NCI-H69 (cell line): ENCODE measurements at regions not wholly inside any gene's neighbourhood (a gene's known extent, or its start where the extent isn't known, plus 50 kb on each side); places are given as distances from the start of the nearest gene placed in this dataset.

Experiments used
- DNase-seq: peaks from one replicate; lab custom pipeline; 2025; lab: John Stamatoyannopoulos, UW

- no peak for DNase-seq
Measured at GRCh38 chr12:73187765-73188164, 915.6 kb downstream of the TRHDE start.

DNA sequence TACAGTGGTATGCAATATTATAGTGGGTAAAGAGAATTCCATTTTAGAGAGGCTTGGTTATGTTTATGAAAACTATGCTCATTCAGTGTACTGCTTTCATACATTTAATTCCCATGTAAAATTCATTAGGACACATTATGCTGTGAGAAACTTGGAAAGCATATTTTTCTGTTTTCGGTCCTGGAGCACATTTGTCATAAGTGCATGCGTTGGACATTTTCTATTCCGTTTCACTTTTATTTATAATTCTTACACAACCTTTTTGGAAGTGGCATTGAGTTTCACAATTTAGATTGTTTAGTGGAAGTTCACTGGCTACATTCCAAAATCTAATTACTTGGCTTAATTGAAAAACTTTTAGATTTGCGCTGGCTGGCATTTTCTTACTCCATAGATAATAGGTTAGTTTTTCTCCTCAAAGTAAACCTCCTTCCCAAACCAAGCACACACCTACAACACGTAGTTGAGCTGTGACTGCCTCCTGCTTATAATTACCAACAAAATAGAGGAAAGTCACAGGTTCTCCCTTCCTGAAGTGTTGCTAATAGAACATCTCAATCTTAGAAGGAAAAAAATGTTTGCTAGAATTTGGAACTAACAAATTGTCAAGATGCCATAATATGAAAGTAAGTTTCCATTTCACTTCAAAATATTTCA, 938.5 kb downstream of the TRHDE start:
- no peak for DNase-seq

DNA sequence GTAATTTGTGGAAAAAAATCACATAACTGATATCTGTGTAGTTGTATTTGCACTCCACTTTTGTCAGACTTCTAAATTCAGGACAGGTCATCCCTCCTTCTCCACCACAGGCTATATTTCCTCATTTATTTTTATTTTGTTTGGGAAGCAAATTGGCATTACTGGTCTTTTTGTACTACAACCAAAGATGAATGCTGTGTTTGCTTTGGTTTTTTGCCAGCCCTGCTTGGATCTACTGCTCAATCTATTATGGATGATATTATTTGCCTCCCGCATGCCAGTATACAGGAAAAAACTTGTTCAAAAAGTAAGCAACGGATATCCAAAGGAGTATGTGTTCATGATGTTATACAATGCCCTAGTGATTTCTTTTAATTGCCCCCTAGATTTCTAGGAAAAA, 948.8 kb downstream of the TRHDE start:
- DNase-seq, result peak; percentile 76

DNA sequence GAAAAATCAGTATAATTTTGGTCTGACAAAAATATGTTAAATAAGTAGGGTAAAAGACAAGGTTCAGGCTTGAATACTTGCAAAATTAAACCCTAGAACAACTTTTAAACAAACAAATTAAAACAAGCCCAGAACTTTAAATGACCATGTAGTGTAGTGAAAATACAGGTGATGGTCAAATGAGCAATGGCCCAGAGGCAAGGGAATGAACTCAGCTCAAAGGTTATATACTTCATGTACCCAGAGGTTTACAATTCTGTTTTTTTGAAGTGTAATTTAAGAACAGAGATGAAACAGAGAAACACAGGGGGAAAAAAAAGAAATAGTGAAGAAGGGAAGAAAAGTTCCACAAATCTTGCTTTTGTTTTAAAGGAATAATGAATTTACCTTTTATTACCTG, 949.2 kb downstream of the TRHDE start:
- peak; percentile 3 for DNase-seq

- DNase-seq, result peak; percentile 4
Measured at GRCh38 chr12:73221836-73222235, 949.7 kb downstream of the TRHDE start.

GRCh38 chr12:73225371-73225937, 953.3 kb downstream of the TRHDE start:
- DNase-seq, result peak; percentile 76

- peak; percentile 27 for DNase-seq
Measured at GRCh38 chr12:73225941-73226340, 953.8 kb downstream of the TRHDE start.

GRCh38 chr12:73226593-73226992, 954.4 kb downstream of the TRHDE start:
- no peak for DNase-seq

GRCh38 chr12:73228828-73229227, 956.7 kb downstream of the TRHDE start:
- DNase-seq, result peak; percentile 20

- DNase-seq, result no peak
Measured at GRCh38 chr12:73235387-73235786, 963.2 kb downstream of the TRHDE start.

GRCh38 chr12:73240110-73240509, 967.9 kb downstream of the TRHDE start:
- no peak for DNase-seq

- DNase-seq, result no peak
Measured at GRCh38 chr12:73262788-73263381, 990.7 kb downstream of the TRHDE start.

- no peak for DNase-seq
Measured at GRCh38 chr12:73266206-73266605, 994.0 kb downstream of the TRHDE start.

DNA sequence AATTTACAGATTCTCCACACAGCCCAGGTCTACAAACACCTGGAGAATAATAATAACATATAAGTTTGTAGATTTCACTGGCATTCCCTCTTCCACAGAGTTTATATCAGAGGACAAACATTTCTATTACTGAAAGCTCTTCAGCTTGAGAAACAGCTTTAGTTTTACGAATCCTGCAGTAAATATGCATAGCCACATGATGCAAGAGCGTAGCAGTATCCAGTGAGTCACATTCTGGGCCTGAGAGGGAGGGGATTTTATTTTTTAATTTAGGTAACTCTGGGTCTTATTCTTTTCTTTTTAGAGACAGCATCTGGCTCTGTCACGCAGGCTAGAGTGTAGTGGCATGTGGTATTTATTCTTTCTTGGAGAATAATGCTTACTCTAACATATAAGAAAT, 1002.8 kb downstream of the TRHDE start:
- DNase-seq, result no peak

GRCh38 chr12:73277971-73278370, 1005.8 kb downstream of the TRHDE start:
- DNase-seq, result peak; percentile 26

DNA sequence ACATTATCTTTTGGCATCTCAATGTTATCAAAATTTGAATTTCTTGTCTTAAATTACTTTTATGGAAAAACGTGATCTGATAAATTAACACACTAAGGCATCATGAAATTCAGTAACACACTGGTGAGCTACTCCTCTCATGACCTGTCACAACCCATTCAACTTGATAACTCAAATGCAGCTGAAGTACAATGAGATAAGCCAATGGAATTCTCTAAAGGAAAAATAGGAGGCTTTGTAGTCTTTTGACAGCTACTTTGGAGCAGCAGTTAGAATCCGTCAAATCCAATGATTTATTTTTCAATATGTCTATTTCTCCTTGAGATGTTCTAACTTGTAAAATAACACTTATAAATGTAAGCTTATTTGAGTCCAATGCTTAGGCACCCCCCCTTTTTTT, 1029.4 kb downstream of the TRHDE start:
- no peak for DNase-seq

- DNase-seq, result no peak
Measured at GRCh38 chr12:73307260-73307659, 1035.1 kb downstream of the TRHDE start.

DNA sequence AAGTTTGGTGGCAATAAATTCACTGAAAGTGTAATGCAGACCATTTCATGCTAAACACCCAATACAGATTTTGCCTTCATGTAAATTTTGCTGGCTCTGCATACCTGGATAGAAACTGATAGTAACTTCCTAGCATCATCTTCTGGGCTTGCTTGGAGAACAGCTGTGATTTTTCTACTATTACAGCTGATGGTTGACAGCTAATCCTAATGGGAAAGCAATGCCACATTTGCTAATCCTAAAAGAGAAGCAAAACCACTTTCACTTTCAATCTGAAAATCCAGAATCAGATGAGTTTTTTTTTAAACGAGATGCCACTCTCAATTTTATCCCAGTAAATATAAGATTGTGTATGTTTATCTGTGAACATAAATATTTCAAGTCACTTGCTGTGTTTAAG, 1035.9 kb downstream of the TRHDE start:
- DNase-seq, result no peak

GRCh38 chr12:73308747-73309146, 1036.6 kb downstream of the TRHDE start:
- DNase-seq, result no peak

DNA sequence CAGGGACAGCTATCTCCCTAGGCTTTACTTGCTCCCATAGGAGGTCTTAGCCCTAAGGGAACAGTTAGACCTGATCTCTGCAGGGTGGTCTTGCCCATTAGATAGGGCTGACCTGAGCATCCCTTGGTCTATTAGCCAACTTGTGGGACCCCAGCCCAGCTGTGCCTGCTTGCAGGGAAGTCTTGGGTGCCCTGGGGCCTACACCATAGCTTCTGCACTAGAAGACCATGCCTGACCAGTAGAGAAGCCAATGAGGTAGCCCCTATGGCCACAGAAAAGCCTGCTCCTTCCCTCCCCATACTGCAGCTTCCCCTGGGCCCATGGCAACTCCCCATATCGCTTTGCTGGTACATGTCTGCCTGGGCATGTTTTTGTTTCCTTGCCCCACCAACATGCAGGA, 1049.1 kb downstream of the TRHDE start:
- no peak for DNase-seq

DNA sequence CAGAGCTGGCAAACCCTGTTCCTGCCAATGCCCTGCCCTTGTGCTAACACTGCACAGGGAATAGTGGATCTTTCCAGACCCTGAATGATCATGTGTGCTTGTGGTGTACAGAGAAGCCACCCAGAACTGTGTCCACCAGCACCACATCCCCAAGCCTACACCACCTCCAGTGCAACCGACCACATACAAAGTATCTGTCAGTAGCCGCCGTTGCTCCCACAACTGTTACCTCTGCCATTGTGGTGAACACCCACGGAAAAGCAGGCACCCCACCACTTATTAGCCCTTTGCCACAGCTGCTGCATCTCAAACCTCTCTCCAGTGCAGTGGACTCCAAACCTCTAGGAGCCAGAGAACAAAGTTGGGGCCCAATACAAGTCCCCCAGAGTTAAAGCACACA, 1049.6 kb downstream of the TRHDE start:
- DNase-seq, result no peak

DNA sequence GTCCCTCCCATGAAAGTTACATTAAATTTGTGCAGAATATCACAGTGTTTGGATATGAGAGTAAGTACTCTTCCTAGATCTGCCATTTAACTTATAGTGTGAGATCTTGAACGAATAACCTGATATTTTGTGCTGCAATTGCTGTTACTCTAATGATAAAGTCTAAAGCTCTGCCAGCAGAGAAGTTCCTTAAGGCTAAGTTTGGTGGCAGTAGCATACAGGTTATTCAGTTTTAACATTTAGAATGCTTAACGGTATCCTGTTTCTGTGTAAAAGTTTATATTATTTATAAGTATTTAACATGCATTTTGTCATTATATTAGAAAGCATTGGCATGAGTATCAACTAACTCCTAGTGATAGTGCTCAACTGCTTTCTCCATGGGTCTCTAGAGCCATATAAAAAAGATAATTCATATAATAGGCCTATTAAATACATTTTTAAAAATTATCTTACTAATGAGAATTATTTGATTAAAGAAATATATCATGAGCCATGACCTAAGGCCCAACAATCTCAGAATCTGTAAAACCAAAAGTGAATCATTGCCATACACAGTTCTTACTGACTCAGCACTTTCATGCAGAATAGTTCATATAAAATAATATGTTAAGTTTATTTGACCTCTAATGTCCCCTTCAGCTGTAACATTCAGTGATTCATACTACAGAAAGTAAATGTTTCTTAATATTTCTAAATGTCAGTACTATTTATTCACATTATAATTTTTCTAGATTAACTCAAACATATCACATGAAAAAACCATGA, 1058.6 kb downstream of the TRHDE start:
- no peak for DNase-seq
